Neuronal stem cell (in vitro differentiated cells): ENCODE measurements at regions not wholly inside any gene's neighbourhood (a gene's known extent, or its start where the extent isn't known, plus 50 kb on each side); places are given as distances from the start of the nearest gene placed in this dataset.
A peak's percentile ranks its signal among the peaks of the same experiment; 100 is the strongest.
"Not testable (repeated sequence)": the region's sequence is repeated elsewhere in the genome, so short reads cannot be mapped to it uniquely, and the experiment has no call there.

Experiments
- DNase-seq: peaks from one replicate; pipeline ENCODE4 v3.0.0-alpha.2; 2013; ENCODE audit warnings: low spot score
- H2AFZ ChIP-seq: one replicate; pipeline ENCODE4 v1.6.1; 2013; ENCODE audit warnings: mild to moderate bottlenecking, low read length, inconsistent platforms
- H2AK5ac ChIP-seq: 2 replicates; pipeline ENCODE4 v1.6.1; 2013; ENCODE audit warnings: low read depth, mild to moderate bottlenecking, inconsistent platforms, low read length, moderate library complexity, mixed read lengths
- H2BK120ac ChIP-seq: 2 replicates; pipeline ENCODE4 v1.6.1; 2013; ENCODE audit warnings: low read depth, mild to moderate bottlenecking, inconsistent platforms, low read length, moderate library complexity, mixed read lengths
- H2BK12ac ChIP-seq: one replicate; pipeline ENCODE4 v1.6.1; 2013; ENCODE audit warnings: low read length, inconsistent platforms
- H2BK15ac ChIP-seq: 2 replicates; pipeline ENCODE4 v1.6.1; 2013; ENCODE audit warnings: mild to moderate bottlenecking, low read length, inconsistent platforms, mixed read lengths
- H2BK5ac ChIP-seq: one replicate; pipeline ENCODE4 v1.6.1; 2013; ENCODE audit warnings: inconsistent platforms, mild to moderate bottlenecking, low read length, moderate library complexity
- H3K14ac ChIP-seq: one replicate; pipeline ENCODE4 v1.6.1; 2013; ENCODE audit warnings: low read length, inconsistent platforms
- H3K18ac ChIP-seq: 2 replicates; pipeline ENCODE4 v1.6.1; 2013; ENCODE audit warnings: low read length, inconsistent platforms
- H3K23ac ChIP-seq: 2 replicates; pipeline ENCODE4 v1.6.1; 2013; ENCODE audit warnings: low read depth, mild to moderate bottlenecking, mixed read lengths, low read length, inconsistent platforms; ENCODE audit not compliant: poor library complexity
- H3K27ac ChIP-seq: replicated peaks from 3 replicates; pipeline ENCODE4 v1.5.1; 2013; ENCODE audit warnings: low read length, inconsistent platforms
- H3K27me3 ChIP-seq, 3 experiments: 2 replicates each; pipeline ENCODE4 v1.6.1; 2013; ENCODE audit warnings: low read length in 3 of 3, mild to moderate bottlenecking in 2 of 3, inconsistent platforms in 1 of 3, low read depth in 1 of 3, mixed read lengths in 1 of 3, moderate library complexity in 1 of 3; ENCODE audit not compliant: control insufficient read depth in 3 of 3, insufficient read depth in 3 of 3
- H3K36me3 ChIP-seq, 2 donors: replicated peaks in 1 of 2; 2 replicates each; pipeline ENCODE4 v1.6.1; 2013; ENCODE audit warnings: low read length in 2 of 2; ENCODE audit not compliant: control insufficient read depth in 2 of 2, insufficient read depth in 2 of 2
- H3K4ac ChIP-seq: 2 replicates; pipeline ENCODE4 v1.6.1; 2013; ENCODE audit warnings: inconsistent platforms, mild to moderate bottlenecking, low read length, moderate library complexity
- H3K4me1 ChIP-seq, 2 donors: 1 replicate in 1 of 2; 2 replicates in 1 of 2; pipeline ENCODE4 v1.6.1; 2013; ENCODE audit warnings: low read length in 2 of 2, low read depth in 1 of 2; ENCODE audit not compliant: control insufficient read depth in 2 of 2, insufficient read depth in 1 of 2
- H3K4me2 ChIP-seq: one replicate; pipeline ENCODE4 v1.6.1; 2013; ENCODE audit warnings: mild to moderate bottlenecking, low read length, inconsistent platforms; ENCODE audit not compliant: insufficient read depth, poor library complexity, severe bottlenecking
- H3K4me3 ChIP-seq, 2 donors: 2 replicates each; pipeline ENCODE4 v1.5.1; 2013; ENCODE audit warnings: low read length in 2 of 2, mild to moderate bottlenecking in 2 of 2, inconsistent platforms in 1 of 2, moderate library complexity in 1 of 2
- H3K79me1 ChIP-seq: one replicate; pipeline ENCODE4 v1.6.1; 2013; ENCODE audit warnings: low read depth, mild to moderate bottlenecking, inconsistent platforms, low read length, moderate library complexity
- H3K9ac ChIP-seq: one replicate; pipeline ENCODE4 v1.6.1; 2013; ENCODE audit warnings: mild to moderate bottlenecking, low read depth, low read length, inconsistent platforms; ENCODE audit not compliant: poor library complexity
- H3K9me3 ChIP-seq, 2 donors: replicated peaks in 1 of 2; 2 replicates each; pipeline versions ENCODE3 to v1.6.1; 2013; ENCODE audit warnings: low read length in 2 of 2, mild to moderate bottlenecking in 2 of 2, inconsistent platforms in 1 of 2, low read depth in 1 of 2, mixed read lengths in 1 of 2, moderate library complexity in 1 of 2; ENCODE audit not compliant: control insufficient read depth in 2 of 2, insufficient read depth in 1 of 2
- H4K8ac ChIP-seq: one replicate; pipeline ENCODE4 v1.6.1; 2013; ENCODE audit warnings: low read depth, mild to moderate bottlenecking, inconsistent platforms, low read length, moderate library complexity
- H4K91ac ChIP-seq: one replicate; pipeline ENCODE4 v1.6.1; 2013; ENCODE audit warnings: low read length, low read depth, mild to moderate bottlenecking, inconsistent platforms; ENCODE audit not compliant: poor library complexity
- WGBS, 2 donors: extraction: QIAGEN DNeasy Blood & Tissue Kit; methylation state at CpG; one replicate each; pipeline ENCODE4 v1.1.7; 2013; ENCODE audit warnings: missing lambda C conversion rate in 2 of 2, mixed read lengths in 1 of 2; ENCODE audit not compliant: insufficient read length in 2 of 2, insufficient replicate concordance in 1 of 2; ENCODE audit errors: extremely low coverage in 2 of 2; 5-methylcytosine and 5-hydroxymethylcytosine counted together

- Histone ChIP-seq H3K4me2 (no peak overlapping the region), H2BK15ac (no peak overlapping the region), H3K4ac (no peak overlapping the region), H3K18ac (peak overlapping the region; percentile 74), H2BK12ac (no peak overlapping the region), H2BK5ac (no peak overlapping the region), H3K9me3 (peaks cover 2 to 6% of the 10 kb centered on the region in 2 donors), H2BK120ac (no peak overlapping the region), H2AK5ac (no peak overlapping the region), H3K27me3 (no peaks in the 10 kb centered on the region), H3K23ac (no peak overlapping the region), H4K8ac (no peak overlapping the region), H3K14ac (no peak overlapping the region), H3K27ac (no peak overlapping the region), H3K9ac (no peak overlapping the region), H3K36me3 (no peaks in the 10 kb centered on the region), H3K79me1 (no peaks in the 10 kb centered on the region), H3K4me3 (no peak overlapping the region), H2AFZ (peak overlapping the region; percentile 41), H3K4me1 (peaks cover 3 to 5% of the 10 kb centered on the region in 2 donors), H4K91ac (no peak overlapping the region)
- no CpG with 5 or more reads among the region's 9 CpGs for WGBS, 2 donors
- no peak for DNase-seq
Observed at GRCh38 chr14:71764701-71765382, 167.4 kb upstream of the RGS6 start.

GRCh38 chr14:71765505-71765904, 166.7 kb upstream of the RGS6 start:
- WGBS, 2 donors = no CpG with 5 or more reads among the region's 1 CpG
- no peak overlapping the region for H4K91ac ChIP-seq
- H2BK5ac ChIP-seq = no peak overlapping the region
- no peak overlapping the region for H3K14ac ChIP-seq
- H3K9me3 ChIP-seq = peaks cover 2 to 6% of the 10 kb centered on the region in 2 donors
- no peak overlapping the region for H3K4me2 ChIP-seq
- H3K79me1 ChIP-seq = no peaks in the 10 kb centered on the region
- H3K36me3 ChIP-seq = no peaks in the 10 kb centered on the region
- H2BK15ac ChIP-seq = no peak overlapping the region
- H3K4me3 ChIP-seq = no peak overlapping the region
- H2BK120ac ChIP-seq = no peak overlapping the region
- H3K9ac ChIP-seq = no peak overlapping the region
- H4K8ac ChIP-seq = no peak overlapping the region
- H2AFZ ChIP-seq = no peak overlapping the region
- no peak overlapping the region for H3K27ac ChIP-seq
- H3K23ac ChIP-seq = no peak overlapping the region
- no peak overlapping the region for H3K18ac ChIP-seq
- no peak overlapping the region for H2BK12ac ChIP-seq
- no peak overlapping the region for H3K4ac ChIP-seq
- no peak overlapping the region for H2AK5ac ChIP-seq
- DNase-seq = no peak
- peaks cover 3 to 5% of the 10 kb centered on the region in 2 donors for H3K4me1 ChIP-seq
- no peaks in the 10 kb centered on the region for H3K27me3 ChIP-seq

- Histone ChIP-seq H2BK120ac (no peak overlapping the region), H3K36me3 (no peaks in the 10 kb centered on the region), H3K14ac (no peak overlapping the region), H3K18ac (no peak overlapping the region), H2AFZ (no peak overlapping the region), H3K4me1 (no peaks in the 10 kb centered on the region), H3K9ac (no peak overlapping the region), H3K4me2 (no peak overlapping the region), H4K8ac (no peak overlapping the region), H2BK5ac (no peak overlapping the region), H2BK12ac (no peak overlapping the region), H3K9me3 (peaks cover 10 to 26% of the 10 kb centered on the region in 2 donors), H3K4ac (no peak overlapping the region), H3K27ac (no peak overlapping the region), H4K91ac (no peak overlapping the region), H3K4me3 (no peak overlapping the region), H2AK5ac (no peak overlapping the region), H2BK15ac (no peak overlapping the region), H3K79me1 (no peaks in the 10 kb centered on the region), H3K23ac (no peak overlapping the region), H3K27me3 (no peaks in the 10 kb centered on the region)
- WGBS, 2 donors = no CpG with 5 or more reads among the region's 3 CpGs
- DNase-seq = no peak
Observed at GRCh38 chr14:71770431-71770830, 161.8 kb upstream of the RGS6 start.

- H3K79me1 ChIP-seq, H3K4ac ChIP-seq, H2BK120ac ChIP-seq, H4K91ac ChIP-seq, H3K27ac ChIP-seq, H3K36me3 ChIP-seq, H3K14ac ChIP-seq, H2BK15ac ChIP-seq, H3K4me2 ChIP-seq, H4K8ac ChIP-seq, H2AFZ ChIP-seq, H3K4me3 ChIP-seq, H2BK12ac ChIP-seq, H3K27me3 ChIP-seq, H3K23ac ChIP-seq, H3K9ac ChIP-seq, H2AK5ac ChIP-seq, DNase-seq, H3K18ac ChIP-seq, H2BK5ac ChIP-seq, H3K4me1 ChIP-seq: not testable (repeated sequence)
- no CpG with 5 or more reads among the region's 4 CpGs for WGBS, 2 donors
- peaks cover 10 to 26% of the 10 kb centered on the region in 2 donors for H3K9me3 ChIP-seq
Observed at GRCh38 chr14:71771421-71771820, 160.8 kb upstream of the RGS6 start.
